ENCODE measurements at regions not wholly inside any gene's neighbourhood (a gene's known extent, or its start where the extent isn't known, plus 50 kb on each side); places are given as distances from the start of the nearest gene placed in this dataset.

DNA sequence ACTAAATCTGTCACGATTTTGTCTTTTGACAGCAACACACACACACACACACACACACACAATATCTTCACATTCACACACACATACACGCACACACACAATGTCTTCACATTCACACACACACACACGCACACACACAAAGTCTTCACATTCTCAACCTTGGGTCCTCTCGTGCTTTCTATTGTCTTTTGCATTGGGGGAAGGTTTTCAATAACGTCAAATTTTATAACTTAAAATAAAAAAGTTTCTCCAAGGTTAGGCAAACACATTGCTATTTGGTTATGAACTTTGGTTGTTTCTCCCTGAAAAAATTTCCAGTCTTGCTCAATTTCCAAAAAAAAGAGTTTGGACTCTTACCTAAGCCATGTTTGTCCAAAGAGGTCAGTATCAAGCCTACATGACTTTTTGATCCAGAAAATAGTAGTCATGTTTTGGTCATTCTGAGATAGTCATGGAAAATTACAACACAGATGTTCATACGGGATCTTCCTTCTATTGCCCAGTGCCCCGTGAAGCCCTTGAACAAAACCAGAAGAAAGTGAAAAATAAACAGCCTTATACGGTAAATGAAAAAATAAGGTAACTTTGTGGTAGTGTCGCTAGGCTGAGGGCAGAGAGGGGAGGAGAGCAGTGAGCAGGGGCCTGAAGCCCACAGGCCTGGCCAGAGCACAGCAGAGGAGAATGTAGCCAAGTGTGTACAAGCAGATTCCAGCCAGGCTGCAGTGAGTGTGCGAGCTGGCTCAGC is 542.8 kb upstream of the ID2 start:
- no peaks in the 10 kb centered on the region for H4K20me1 ChIP-seq (ENCODE audit: insufficient read depth)
- H3K36me3 ChIP-seq (ENCODE audit: control insufficient read depth in 1 of 2, insufficient read depth in 2 of 2, low read length in 2 of 2), result no peaks in the 10 kb centered on the region
- BruUV-seq (replicated peaks), result no TSS peak
- intact Hi-C loops (cut with micrococcal nuclease), result no loop called here
- H3K27me3 ChIP-seq (ENCODE audit: insufficient read depth, low read length), result 0 out of 2 replicates have a peak, but pooled peaks cover 14% of the 10 kb centered on the region
- H3K9me2 ChIP-seq (ENCODE audit: insufficient read depth), result no peaks in the 10 kb centered on the region
- no peak overlapping the region for H3K4me2 ChIP-seq (ENCODE audit: low read length)
- no peak overlapping the region for H3K9ac ChIP-seq (ENCODE audit: low read length)
- H3K27ac ChIP-seq (ENCODE audit: low read depth, low read length), result no peak overlapping the region
- ATAC-seq (no peak), DNase-seq (ENCODE audit: low read depth, low spot score) (no peak)
- RAD21 ChIA-PET (ENCODE audit: low non-redundant PET in 1 of 2, low total read pairs in 2 of 2, uncharacterized antibody in 2 of 2, unreplicated experiment in 2 of 2), result no interaction called here
- POLR2A ChIA-PET, result no interaction called here
- no peaks in the 10 kb centered on the region for H3K9me3 ChIP-seq (ENCODE audit: control insufficient read depth in 1 of 2, insufficient read depth in 1 of 2, low read depth in 1 of 2, low read length in 2 of 2)
- H2AFZ ChIP-seq (ENCODE audit: low read depth, low read length, poor library complexity, severe bottlenecking), result no peak overlapping the region
- CTCF ChIA-PET, result no interaction called here
- no peak for TF ChIP-seq EZH2phosphoT487 (IDR thresholded peaks at IDR 0.05; ENCODE audit: borderline replicate concordance)
- no peak for TF ChIP-seq POLR2AphosphoS5 (IDR thresholded peaks at IDR 0.05; ENCODE audit: low read depth, low read length)
- H3K4me1 ChIP-seq (ENCODE audit: control insufficient read depth in 1 of 2, insufficient read depth in 2 of 2, low read length in 2 of 2), result no peaks in the 10 kb centered on the region
- no peak overlapping the region for H3K4me3 ChIP-seq (replicated peaks in 1 of 2; ENCODE audit: low read depth in 1 of 2, low read length in 2 of 2)
- H3K79me2 ChIP-seq (ENCODE audit: insufficient read depth, low read length), result no peaks in the 10 kb centered on the region

DNA sequence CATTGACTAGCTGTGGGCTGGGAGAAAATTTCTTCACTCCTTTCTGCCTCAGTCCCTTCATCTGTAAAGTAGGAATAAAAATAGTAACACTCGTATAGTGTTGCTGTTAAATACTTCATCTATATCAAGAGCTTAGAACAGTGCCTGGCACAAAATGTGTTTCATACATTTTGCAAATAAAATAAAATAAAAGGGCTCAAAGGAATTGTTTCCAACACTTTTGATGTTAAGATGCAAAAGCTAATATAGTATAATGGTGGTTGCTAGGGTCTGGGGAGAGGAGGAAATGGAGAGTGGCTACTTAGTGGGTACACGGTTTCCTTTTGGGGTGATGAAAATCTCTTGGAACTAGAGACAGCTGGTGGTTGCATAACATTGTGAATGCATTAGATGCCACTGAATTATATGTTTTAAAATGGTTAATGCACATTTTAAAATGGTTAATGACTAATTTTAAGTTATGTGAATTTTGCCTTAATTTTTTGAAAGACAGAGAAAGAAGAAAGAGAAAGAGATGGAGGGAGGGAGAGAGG is 542.1 kb upstream of the ID2 start:
- Histone ChIP-seq H3K9me3 (ENCODE audit: control insufficient read depth in 1 of 2, insufficient read depth in 1 of 2, low read depth in 1 of 2, low read length in 2 of 2) (no peaks in the 10 kb centered on the region), H3K4me3 (replicated peaks in 1 of 2; ENCODE audit: low read depth in 1 of 2, low read length in 2 of 2) (no peak overlapping the region), H3K79me2 (ENCODE audit: insufficient read depth, low read length) (no peaks in the 10 kb centered on the region), H3K9me2 (ENCODE audit: insufficient read depth) (no peaks in the 10 kb centered on the region), H3K27ac (ENCODE audit: low read depth, low read length) (no peak overlapping the region), H3K27me3 (ENCODE audit: insufficient read depth, low read length) (0 out of 2 replicates have a peak, but pooled peaks cover 14% of the 10 kb centered on the region), H4K20me1 (ENCODE audit: insufficient read depth) (no peaks in the 10 kb centered on the region), H3K9ac (ENCODE audit: low read length) (no peak overlapping the region), H3K4me2 (ENCODE audit: low read length) (no peak overlapping the region), H3K4me1 (ENCODE audit: control insufficient read depth in 1 of 2, insufficient read depth in 2 of 2, low read length in 2 of 2) (no peaks in the 10 kb centered on the region), H2AFZ (ENCODE audit: low read depth, low read length, poor library complexity, severe bottlenecking) (no peak overlapping the region), H3K36me3 (ENCODE audit: control insufficient read depth in 1 of 2, insufficient read depth in 2 of 2, low read length in 2 of 2) (no peaks in the 10 kb centered on the region)
- ATAC-seq, result no peak
- ChIA-PET RAD21 (ENCODE audit: low non-redundant PET in 1 of 2, low total read pairs in 2 of 2, uncharacterized antibody in 2 of 2, unreplicated experiment in 2 of 2) (no interaction called here), CTCF (no interaction called here), POLR2A (no interaction called here)
- BruUV-seq (replicated peaks), result no TSS peak
- DNase-seq (ENCODE audit: low read depth, low spot score), result no peak
- intact Hi-C loops (cut with micrococcal nuclease), result no loop called here
- TF ChIP-seq SRF (IDR thresholded peaks at IDR 0.05; ENCODE audit: low read depth) (no peak), POLR2AphosphoS5 (IDR thresholded peaks at IDR 0.05; ENCODE audit: low read depth, low read length) (no peak), ZBTB33 (IDR thresholded peaks at IDR 0.05; ENCODE audit: extremely low read depth, insufficient replicate concordance, low read length) (no peak), YY1 (IDR thresholded peaks at IDR 0.05; ENCODE audit: extremely low read depth, insufficient replicate concordance, low read depth, low read length) (no peak), FOSL1 (IDR thresholded peaks at IDR 0.05; ENCODE audit: low read depth) (no peak), REST (IDR thresholded peaks at IDR 0.05; ENCODE audit: low read depth) (no peak), TCF7L2 (IDR thresholded peaks at IDR 0.05; ENCODE audit: borderline replicate concordance, extremely low read depth, insufficient read depth, insufficient read length) (no peak)
